Coronary artery (tissue), 2 donors: ENCODE measurements at regions not wholly inside any gene's neighbourhood (a gene's known extent, or its start where the extent isn't known, plus 50 kb on each side); places are given as distances from the start of the nearest gene placed in this dataset.

ENCODE experiments used
- DNase-seq: peaks from one replicate; pipeline ENCODE4 v3.0.0-alpha.2; 2017; ENCODE audit warnings: low spot score
- H3K27ac ChIP-seq, 2 donors: fragments of 200-600 bp; sonication (generic); one replicate each; pipeline ENCODE4 v1.5.1; 2016 to 2019
- H3K4me3 ChIP-seq: fragments of 200-600 bp; sonication (generic); 2 replicates; pipeline ENCODE4 v1.5.1; 2016; ENCODE audit warnings: mild to moderate bottlenecking, moderate library complexity
- TF ChIP-seq, protein P1 (sequence below): fragments of 200-600 bp; sonication (generic); IDR thresholded peaks from one replicate; pipeline ENCODE4 v1.5.1; 2019; ENCODE audit warnings: antibody characterized with exemption

DNA sequence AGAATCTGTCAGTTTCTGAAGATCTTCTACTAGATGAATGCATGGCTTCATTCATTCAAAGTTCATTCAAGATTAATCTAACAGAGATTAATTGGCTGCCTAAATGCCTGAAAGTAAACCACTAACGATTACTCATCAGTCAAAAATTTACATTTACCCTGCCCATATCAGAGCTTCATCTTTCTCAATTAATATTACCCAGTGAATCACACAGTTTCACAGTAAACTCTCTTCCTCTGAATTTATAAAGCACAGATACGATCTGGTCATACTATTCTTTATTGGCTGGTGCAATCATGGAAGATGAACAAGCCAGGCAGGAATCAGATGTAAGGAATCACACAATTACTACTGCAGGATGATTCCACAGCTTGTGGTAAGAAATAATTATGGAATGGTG is 377.7 kb downstream of the SLC16A7 start:
- no peak for DNase-seq
- H3K4me3 ChIP-seq = no peak overlapping the region

DNA sequence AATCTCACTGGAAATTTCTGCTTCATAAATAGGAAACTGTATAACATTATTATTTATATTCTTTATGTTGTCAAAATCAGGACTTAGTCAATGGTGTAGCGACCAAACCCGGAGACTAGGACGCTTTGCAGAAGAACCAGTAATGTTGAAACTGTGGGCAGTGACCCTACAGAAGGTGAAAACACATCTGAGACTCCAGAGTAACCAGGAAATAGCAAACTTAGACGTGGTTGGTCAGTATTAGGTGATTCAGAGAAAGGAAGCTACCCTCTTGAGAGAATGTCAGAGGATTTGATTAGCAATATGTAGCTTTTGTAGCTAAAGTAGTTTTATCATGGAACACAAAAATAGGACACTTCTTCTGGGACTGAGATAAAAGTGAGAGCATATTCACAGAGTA is 381.9 kb downstream of the SLC16A7 start:
- TF ChIP-seq, protein P1, sequence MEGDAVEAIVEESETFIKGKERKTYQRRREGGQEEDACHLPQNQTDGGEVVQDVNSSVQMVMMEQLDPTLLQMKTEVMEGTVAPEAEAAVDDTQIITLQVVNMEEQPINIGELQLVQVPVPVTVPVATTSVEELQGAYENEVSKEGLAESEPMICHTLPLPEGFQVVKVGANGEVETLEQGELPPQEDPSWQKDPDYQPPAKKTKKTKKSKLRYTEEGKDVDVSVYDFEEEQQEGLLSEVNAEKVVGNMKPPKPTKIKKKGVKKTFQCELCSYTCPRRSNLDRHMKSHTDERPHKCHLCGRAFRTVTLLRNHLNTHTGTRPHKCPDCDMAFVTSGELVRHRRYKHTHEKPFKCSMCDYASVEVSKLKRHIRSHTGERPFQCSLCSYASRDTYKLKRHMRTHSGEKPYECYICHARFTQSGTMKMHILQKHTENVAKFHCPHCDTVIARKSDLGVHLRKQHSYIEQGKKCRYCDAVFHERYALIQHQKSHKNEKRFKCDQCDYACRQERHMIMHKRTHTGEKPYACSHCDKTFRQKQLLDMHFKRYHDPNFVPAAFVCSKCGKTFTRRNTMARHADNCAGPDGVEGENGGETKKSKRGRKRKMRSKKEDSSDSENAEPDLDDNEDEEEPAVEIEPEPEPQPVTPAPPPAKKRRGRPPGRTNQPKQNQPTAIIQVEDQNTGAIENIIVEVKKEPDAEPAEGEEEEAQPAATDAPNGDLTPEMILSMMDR = no peak
- H3K27ac ChIP-seq = no peak overlapping the region
- H3K4me3 ChIP-seq = no peak overlapping the region
- no peak for DNase-seq

More for the DNA sequence above, 377.7 kb downstream of the SLC16A7 start:
- TF ChIP-seq, protein P1 = no peak
- H3K27ac ChIP-seq = no peak overlapping the region

DNA sequence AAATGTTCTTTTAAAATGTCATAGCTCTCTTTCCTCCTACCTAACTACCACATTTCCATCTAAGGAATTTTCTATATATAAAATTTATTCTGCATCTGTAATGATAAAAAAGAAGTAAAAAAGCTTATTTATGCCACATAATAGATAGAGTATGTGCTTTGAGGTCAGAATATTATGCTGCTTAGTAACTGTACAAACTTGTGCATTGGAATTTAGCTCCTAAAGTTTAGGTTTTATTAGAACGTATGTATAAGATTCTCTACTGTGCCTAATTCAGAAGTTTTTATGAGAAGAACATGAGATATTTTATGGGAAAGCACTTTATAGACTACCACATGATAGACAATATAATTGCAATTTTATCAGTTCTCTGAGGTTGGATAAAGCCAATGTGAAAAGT is 384.6 kb downstream of the SLC16A7 start:
- no peak overlapping the region for H3K4me3 ChIP-seq
- H3K27ac ChIP-seq = no peak overlapping the region
- TF ChIP-seq, protein P1 = no peak
- DNase-seq = no peak

DNA sequence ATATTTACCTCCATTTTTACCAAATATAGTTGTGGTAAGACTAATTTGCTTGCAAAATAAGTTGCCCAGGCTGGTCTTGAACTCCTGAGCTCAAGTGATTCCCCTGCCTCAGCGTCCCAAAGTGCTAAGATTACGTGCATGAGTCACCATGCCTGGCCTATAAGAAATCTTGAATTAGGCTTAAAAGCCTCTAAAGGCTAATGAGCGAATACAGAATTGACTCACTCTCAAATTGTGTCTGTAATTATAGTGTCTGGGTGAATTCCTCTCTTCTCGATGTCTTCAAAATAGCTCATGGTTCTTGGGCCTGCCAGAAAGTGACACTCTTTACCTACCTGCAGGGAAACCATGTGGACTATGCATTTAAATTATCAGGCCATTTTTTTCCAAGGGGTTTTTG is 403.5 kb downstream of the SLC16A7 start:
- no peak overlapping the region for H3K4me3 ChIP-seq
- TF ChIP-seq, protein P1 = no peak
- DNase-seq = no peak
- no peak overlapping the region for H3K27ac ChIP-seq

DNA sequence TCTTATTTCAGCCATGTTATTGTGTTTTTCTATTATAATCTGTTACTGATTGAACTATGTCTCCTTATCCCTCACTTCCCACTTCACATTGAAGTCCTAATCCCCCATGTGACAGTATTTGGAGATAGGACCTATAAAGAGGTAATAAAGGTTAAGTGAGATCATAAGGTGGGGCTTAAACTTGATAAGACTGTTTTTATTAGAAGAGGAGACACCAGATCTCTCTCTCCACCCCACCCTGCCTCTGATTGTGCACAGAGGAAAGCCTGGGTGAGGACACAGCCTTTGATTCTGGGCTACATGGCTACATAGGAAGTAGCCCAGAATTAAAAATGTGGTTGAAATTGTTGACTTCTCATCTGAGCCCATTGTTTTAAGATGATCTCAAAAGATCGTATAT is 414.7 kb downstream of the SLC16A7 start:
- Histone ChIP-seq H3K27ac (no peak overlapping the region), H3K4me3 (no peak overlapping the region)
- no peak for DNase-seq
- TF ChIP-seq, protein P1 = no peak

DNA sequence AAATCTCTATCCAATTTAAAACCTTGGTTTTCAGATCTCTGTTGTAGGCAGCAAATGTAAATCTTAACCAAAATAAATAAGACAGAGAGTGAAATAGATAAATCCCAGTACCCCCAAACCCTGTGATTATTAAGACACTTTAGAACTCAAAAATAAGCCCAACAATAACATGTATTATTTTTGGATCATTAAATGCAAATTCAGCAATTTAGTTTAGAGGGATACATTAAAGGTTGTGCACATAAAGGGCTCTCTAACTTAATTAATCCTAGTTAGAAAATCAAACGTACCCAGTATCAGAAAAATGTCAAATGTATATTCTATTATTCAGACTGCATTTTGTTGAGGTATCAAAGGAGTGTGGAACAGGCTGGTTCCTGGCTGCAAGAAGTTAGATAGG is 416.8 kb downstream of the SLC16A7 start:
- H3K4me3 ChIP-seq = no peak overlapping the region
- no peak for DNase-seq
- TF ChIP-seq, protein P1 = no peak
- H3K27ac ChIP-seq = no peak overlapping the region

DNA sequence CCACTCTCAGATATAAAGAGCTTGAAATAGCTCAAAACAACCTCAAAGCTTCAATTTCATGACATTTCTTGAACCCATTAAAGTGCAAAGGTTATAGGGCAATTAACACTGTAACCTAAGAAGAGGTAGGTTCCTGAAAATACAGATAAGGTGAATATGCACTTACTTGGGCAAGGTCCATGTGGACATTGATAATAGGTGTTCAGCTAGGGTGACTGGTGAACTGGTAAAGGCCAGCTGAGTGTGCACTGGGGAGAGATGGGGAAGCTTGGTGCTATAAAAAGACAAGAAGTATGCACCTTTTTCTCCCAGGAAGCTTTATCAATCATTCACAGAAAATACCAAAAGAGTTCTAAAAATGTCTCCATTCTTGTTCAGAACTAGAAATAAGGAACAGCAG is 418.6 kb downstream of the SLC16A7 start:
- TF ChIP-seq, protein P1 = no peak
- H3K27ac ChIP-seq = no peak overlapping the region

More for the DNA sequence above, 418.6 kb downstream of the SLC16A7 start:
- no peak overlapping the region for H3K4me3 ChIP-seq
- DNase-seq = no peak
